MM.1S (cell line): ENCODE measurements at regions not wholly inside any gene's neighbourhood (a gene's known extent, or its start where the extent isn't known, plus 50 kb on each side); places are given as distances from the start of the nearest gene placed in this dataset.
A peak's percentile ranks its signal among the peaks of the same experiment; 100 is the strongest.

Experiments
- DNase-seq: peaks from one replicate; pipeline ENCODE4 v3.0.0-alpha.2; 2015
- H2AFZ ChIP-seq: fragments of 300-600 bp; sonication (generic); 2 replicates; pipeline ENCODE4 v1.6.0; 2016; ENCODE audit warnings: antibody characterized with exemption, low read length
- H3F3A ChIP-seq: fragments of 300-600 bp; sonication (generic); 2 replicates; pipeline ENCODE4 v1.6.1; 2016; ENCODE audit warnings: mild to moderate bottlenecking, antibody characterized with exemption, low read length, moderate library complexity, mixed read lengths; ENCODE audit not compliant: insufficient read depth
- H3K27ac ChIP-seq: fragments of 300-600 bp; sonication (generic); 2 replicates; pipeline ENCODE4 v1.5.1; 2016; ENCODE audit warnings: mild to moderate bottlenecking, low read length
- H3K27me3 ChIP-seq: fragments of 300-600 bp; sonication (generic); replicated peaks from 2 replicates; pipeline ENCODE4 v1.6.0; 2016; ENCODE audit warnings: low read length; ENCODE audit not compliant: insufficient read depth
- H3K36me3 ChIP-seq: fragments of 300-600 bp; sonication (generic); replicated peaks from 2 replicates; pipeline ENCODE4 v1.6.1; 2016; ENCODE audit warnings: mild to moderate bottlenecking, low read length, mixed read lengths; ENCODE audit not compliant: insufficient read depth
- H3K4me1 ChIP-seq: fragments of 300-600 bp; sonication (generic); 2 replicates; pipeline ENCODE4 v1.6.1; 2016; ENCODE audit warnings: low read length, mixed read lengths
- H3K4me2 ChIP-seq: fragments of 300-600 bp; sonication (generic); 2 replicates; pipeline ENCODE4 v1.6.0; 2016; ENCODE audit warnings: low read depth, low read length
- H3K4me3 ChIP-seq: fragments of 300-600 bp; sonication (generic); 2 replicates; pipeline ENCODE4 v1.5.1; 2016; ENCODE audit warnings: low read length, mixed read lengths
- H3K79me2 ChIP-seq: fragments of 300-600 bp; sonication (generic); 2 replicates; pipeline ENCODE4 v1.6.1; 2016; ENCODE audit warnings: mixed run types, low read length, mixed read lengths
- H3K9ac ChIP-seq: fragments of 300-600 bp; sonication (generic); 2 replicates; pipeline ENCODE4 v1.6.1; 2016; ENCODE audit warnings: low read length, mixed read lengths
- H3K9me2 ChIP-seq: fragments of 300-600 bp; sonication (generic); replicated peaks from 2 replicates; pipeline ENCODE4 v1.6.1; 2016; ENCODE audit warnings: mild to moderate bottlenecking, low read length, mixed read lengths; ENCODE audit not compliant: insufficient read depth
- H3K9me3 ChIP-seq: fragments of 300-600 bp; sonication (generic); replicated peaks from 2 replicates; pipeline ENCODE4 v1.6.1; 2016; ENCODE audit warnings: mild to moderate bottlenecking, low read length, mixed read lengths; ENCODE audit not compliant: insufficient read depth
- H4K20me1 ChIP-seq: fragments of 300-600 bp; sonication (generic); 2 replicates; pipeline ENCODE4 v1.6.1; 2016; ENCODE audit warnings: mild to moderate bottlenecking, low read length, moderate library complexity, mixed read lengths; ENCODE audit not compliant: insufficient read depth
- CTCF ChIP-seq: fragments of 300-600 bp; sonication (generic); IDR thresholded peaks from 2 replicates; pipeline ENCODE4 v1.5.1; 2016; ENCODE audit warnings: antibody characterized with exemption, low read length, mixed read lengths
- EZH2 ChIP-seq: fragments of 300-600 bp; sonication (generic); optimal IDR thresholded peaks from 2 replicates; pipeline ENCODE3; 2017; ENCODE audit warnings: low read depth, mild to moderate bottlenecking, antibody characterized with exemption, low read length, mixed read lengths
- EZH2phosphoT487 ChIP-seq: fragments of 300-600 bp; sonication (generic); IDR thresholded peaks from 2 replicates; pipeline ENCODE4 v1.6.1; 2018; ENCODE audit warnings: antibody characterized with exemption, low read length

DNA sequence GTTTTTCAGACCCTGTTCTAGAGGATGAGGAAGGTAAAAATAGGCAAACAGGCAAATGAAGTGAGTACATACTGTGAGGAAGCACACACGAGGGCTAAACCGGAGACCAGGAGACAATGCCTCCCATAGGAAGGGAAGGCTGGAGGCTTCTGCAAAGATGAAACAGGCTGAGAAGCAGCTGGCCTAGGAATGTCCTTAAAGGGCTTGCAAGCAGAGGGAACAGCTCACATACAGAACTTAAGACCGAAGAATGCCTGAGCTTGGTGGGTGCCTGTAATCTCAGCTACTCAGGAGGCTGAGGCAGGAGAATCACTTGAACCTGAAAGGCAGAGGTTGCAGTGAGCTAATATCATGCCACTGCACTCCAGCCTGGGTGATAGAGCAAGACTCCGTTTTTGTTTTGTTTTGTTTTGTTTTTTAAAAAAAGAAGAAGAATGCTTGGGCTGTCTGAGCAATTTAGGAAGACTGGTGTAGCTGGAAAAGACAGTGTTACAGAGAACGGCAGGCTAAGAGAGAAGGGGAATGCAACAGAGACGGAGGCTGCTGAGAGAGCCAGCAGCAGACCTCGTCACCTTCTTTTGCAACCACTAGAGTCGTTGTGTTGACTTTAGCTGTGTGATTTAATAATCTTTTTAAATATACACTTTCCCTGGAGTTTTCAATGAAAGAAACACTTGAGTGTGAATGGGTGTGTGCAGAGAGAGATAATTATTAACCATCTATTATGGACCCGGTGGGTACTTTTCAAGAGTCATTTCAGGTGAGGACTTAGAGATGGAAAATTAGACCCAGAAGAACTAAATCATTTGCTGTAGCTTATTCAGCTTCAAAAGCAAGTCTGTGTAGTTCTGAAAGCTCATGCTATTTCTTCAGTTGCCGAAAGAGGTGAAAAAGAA, 232.8 kb downstream of the GALR1 start:
- no peak for DNase-seq

GRCh38 chr18:77486985-77487384, 237.3 kb downstream of the GALR1 start:
- Histone ChIP-seq H4K20me1 (no peaks in the 10 kb centered on the region), H3K27me3 (no peaks in the 10 kb centered on the region), H3K4me3 (no peak overlapping the region), H3K9me2 (no peaks in the 10 kb centered on the region), H3F3A (peaks cover 24% of the 10 kb centered on the region), H3K27ac (peak overlapping the region; percentile 92; the same call in 1 of the 2 replicates), H3K4me2 (peak overlapping the region; percentile 81), H3K4me1 (peaks cover 36% of the 10 kb centered on the region), H3K79me2 (no peaks in the 10 kb centered on the region), H3K36me3 (no peaks in the 10 kb centered on the region), H3K9me3 (no peaks in the 10 kb centered on the region), H2AFZ (no peak overlapping the region), H3K9ac (no peak overlapping the region)
- DNase-seq: no peak
- no peak for TF ChIP-seq CTCF
- no peak for TF ChIP-seq EZH2
- TF ChIP-seq EZH2phosphoT487: no peak

More for the DNA sequence above, 232.8 kb downstream of the GALR1 start:
- Histone ChIP-seq H3K27ac (no peak overlapping the region), H3K4me3 (no peak overlapping the region), H3F3A (peaks cover 12% of the 10 kb centered on the region), H3K27me3 (no peaks in the 10 kb centered on the region), H3K4me2 (no peak overlapping the region), H2AFZ (no peak overlapping the region), H3K4me1 (peaks cover 22% of the 10 kb centered on the region), H3K9ac (no peak overlapping the region), H3K36me3 (no peaks in the 10 kb centered on the region), H3K79me2 (no peaks in the 10 kb centered on the region), H3K9me2 (no peaks in the 10 kb centered on the region), H4K20me1 (no peaks in the 10 kb centered on the region), H3K9me3 (no peaks in the 10 kb centered on the region)
- no peak for TF ChIP-seq CTCF
- TF ChIP-seq EZH2phosphoT487: no peak
- no peak for TF ChIP-seq EZH2

- H3K27ac ChIP-seq: peak overlapping the region; percentile 92
- H3K4me2 ChIP-seq: peak overlapping the region; percentile 81
- H4K20me1 ChIP-seq: no peaks in the 10 kb centered on the region
- peak overlapping the region; percentile 51 for H3K9ac ChIP-seq
- H3K9me2 ChIP-seq: no peaks in the 10 kb centered on the region
- peaks cover 24% of the 10 kb centered on the region for H3F3A ChIP-seq
- peak; percentile 90 for DNase-seq
- TF ChIP-seq EZH2phosphoT487: no peak
- no peak for TF ChIP-seq EZH2
- no peak for TF ChIP-seq CTCF
- H3K4me1 ChIP-seq: peaks cover 36% of the 10 kb centered on the region
- H2AFZ ChIP-seq: peak overlapping the region; percentile 31
- H3K36me3 ChIP-seq: no peaks in the 10 kb centered on the region
- no peaks in the 10 kb centered on the region for H3K9me3 ChIP-seq
- peak overlapping the region; percentile 28 for H3K4me3 ChIP-seq
- H3K79me2 ChIP-seq: no peaks in the 10 kb centered on the region
- no peaks in the 10 kb centered on the region for H3K27me3 ChIP-seq
Measured at GRCh38 chr18:77487951-77488740, 238.5 kb downstream of the GALR1 start.
